ENCODE measurements at regions not wholly inside any gene's neighbourhood (a gene's known extent, or its start where the extent isn't known, plus 50 kb on each side); places are given as distances from the start of the nearest gene placed in this dataset.

GRCh38 chr3:137924628-137925027 is 85.3 kb upstream of the CLDN18 start:
- H3K79me2 ChIP-seq (ENCODE audit: insufficient read depth, low read depth, low read length), result no peaks in the 10 kb centered on the region
- H4K20me1 ChIP-seq (ENCODE audit: insufficient read depth, low read length), result no peaks in the 10 kb centered on the region
- DNase-seq (ENCODE audit: low spot score), result no peak
- H3K4me1 ChIP-seq (ENCODE audit: insufficient read depth, low read length, poor library complexity, severe bottlenecking), result no peaks in the 10 kb centered on the region
- CTCF ChIA-PET (ENCODE audit: unreplicated experiment), result no interaction called here
- H3K4me2 ChIP-seq (ENCODE audit: low read length), result no peak overlapping the region
- H3K27ac ChIP-seq (ENCODE audit: low read depth, low read length, poor library complexity, severe bottlenecking), result no peak overlapping the region
- no peak overlapping the region for H3K4me3 ChIP-seq (ENCODE audit: low read depth, low read length, poor library complexity, severe bottlenecking)
- H3K9me2 ChIP-seq (ENCODE audit: insufficient read depth, low read length), result no peaks in the 10 kb centered on the region
- no peaks in the 10 kb centered on the region for H3K36me3 ChIP-seq (ENCODE audit: insufficient read depth, low read length)
- no peak overlapping the region for H2AFZ ChIP-seq (ENCODE audit: low read length)
- POLR2A ChIA-PET, result no interaction called here
- H3K9me3 ChIP-seq (ENCODE audit: low read length), result no peaks in the 10 kb centered on the region
- BruUV-seq (replicated peaks), result no TSS peak
- no peak for TF ChIP-seq EZH2phosphoT487 (IDR thresholded peaks at IDR 0.05; ENCODE audit: borderline replicate concordance, low read depth, low read length)
- TF ChIP-seq CTCF (conservative IDR thresholded peaks at IDR 0.05; ENCODE audit: low read length), result no peak
- intact Hi-C loops (cut with micrococcal nuclease; ENCODE audit: unreplicated experiment), result no loop called here

GRCh38 chr3:137925080-137925479 is 84.9 kb upstream of the CLDN18 start:
- Histone ChIP-seq H3K9me3 (ENCODE audit: low read length) (no peaks in the 10 kb centered on the region), H2AFZ (ENCODE audit: low read length) (no peak overlapping the region), H3K9me2 (ENCODE audit: insufficient read depth, low read length) (no peaks in the 10 kb centered on the region), H3K27ac (ENCODE audit: low read depth, low read length, poor library complexity, severe bottlenecking) (no peak overlapping the region), H3K4me1 (ENCODE audit: insufficient read depth, low read length, poor library complexity, severe bottlenecking) (no peaks in the 10 kb centered on the region), H3K79me2 (ENCODE audit: insufficient read depth, low read depth, low read length) (no peaks in the 10 kb centered on the region), H4K20me1 (ENCODE audit: insufficient read depth, low read length) (no peaks in the 10 kb centered on the region), H3K4me2 (ENCODE audit: low read length) (no peak overlapping the region), H3K4me3 (ENCODE audit: low read depth, low read length, poor library complexity, severe bottlenecking) (no peak overlapping the region), H3K36me3 (ENCODE audit: insufficient read depth, low read length) (no peaks in the 10 kb centered on the region)
- ChIA-PET POLR2A (no interaction called here), CTCF (ENCODE audit: unreplicated experiment) (no interaction called here)
- DNase-seq (ENCODE audit: low spot score), result no peak
- TF ChIP-seq CTCF (conservative IDR thresholded peaks at IDR 0.05; ENCODE audit: low read length), result no peak
- no peak for TF ChIP-seq EZH2phosphoT487 (IDR thresholded peaks at IDR 0.05; ENCODE audit: borderline replicate concordance, low read depth, low read length)
- BruUV-seq (replicated peaks), result no TSS peak
- intact Hi-C loops (cut with micrococcal nuclease; ENCODE audit: unreplicated experiment), result no loop called here

- TF ChIP-seq EZH2phosphoT487 (IDR thresholded peaks at IDR 0.05; ENCODE audit: borderline replicate concordance, low read depth, low read length) (no peak), CTCF (conservative IDR thresholded peaks at IDR 0.05; ENCODE audit: low read length) (no peak)
- H2AFZ ChIP-seq (ENCODE audit: low read length), result no peak overlapping the region
Measured at GRCh38 chr3:137926991-137927390, 83.0 kb upstream of the CLDN18 start.

More at GRCh38 chr3:137926991-137927390, 83.0 kb upstream of the CLDN18 start:
- BruUV-seq (replicated peaks), result no TSS peak
- H3K36me3 ChIP-seq (ENCODE audit: insufficient read depth, low read length), result no peaks in the 10 kb centered on the region
- CTCF ChIA-PET (ENCODE audit: unreplicated experiment), result no interaction called here
- no peak overlapping the region for H3K27ac ChIP-seq (ENCODE audit: low read depth, low read length, poor library complexity, severe bottlenecking)
- no peak overlapping the region for H3K4me3 ChIP-seq (ENCODE audit: low read depth, low read length, poor library complexity, severe bottlenecking)
- H3K9me3 ChIP-seq (ENCODE audit: low read length), result no peaks in the 10 kb centered on the region
- H3K4me1 ChIP-seq (ENCODE audit: insufficient read depth, low read length, poor library complexity, severe bottlenecking), result no peaks in the 10 kb centered on the region
- H3K79me2 ChIP-seq (ENCODE audit: insufficient read depth, low read depth, low read length), result no peaks in the 10 kb centered on the region
- no peak overlapping the region for H3K4me2 ChIP-seq (ENCODE audit: low read length)
- POLR2A ChIA-PET, result no interaction called here
- intact Hi-C loops (cut with micrococcal nuclease; ENCODE audit: unreplicated experiment), result no loop called here
- H4K20me1 ChIP-seq (ENCODE audit: insufficient read depth, low read length), result no peaks in the 10 kb centered on the region
- H3K9me2 ChIP-seq (ENCODE audit: insufficient read depth, low read length), result no peaks in the 10 kb centered on the region
- no peak for DNase-seq (ENCODE audit: low spot score)
